GM12878 (cell line): ENCODE measurements at regions not wholly inside any gene's neighbourhood (a gene's known extent, or its start where the extent isn't known, plus 50 kb on each side); places are given as distances from the start of the nearest gene placed in this dataset.

Experiments used
- ATAC-seq: fragments of 200-7000 bp; cut with Tn5 transposase; 3 replicates; pipeline ENCODE4 v1.9.1; 2020; ENCODE audit warnings: mild to moderate bottlenecking, moderate library complexity
- BruUV-seq: library from RNA; stranded (reverse); fragments of 400-500 nt; replicated peaks from 2 replicates; lab custom pipeline; 2021; lab: Mats Ljungman, UMichigan
- CTCF ChIA-PET: fragments of 300-600 bp; sonication (Branson Sonifier 250); formaldehyde crosslinking; extraction: SDS; loops from one replicate; lab custom pipeline; 2021; ENCODE audit warnings: inconsistent platforms; lab: Yijun Ruan, JAX
- POLR2A ChIA-PET: fragments of 350-600 bp; formaldehyde crosslinking; extraction: SDS; loops from one replicate; lab custom pipeline; 2021; ENCODE audit warnings: inconsistent platforms; lab: Charles Lee
- RAD21 ChIA-PET: fragments of 300-600 bp; sonication (Branson Sonifier 250); formaldehyde crosslinking; loops from one replicate; lab custom pipeline; 2023; ENCODE audit warnings: antibody characterized with exemption; ENCODE audit not compliant: unreplicated experiment; lab: Charles Lee
- SMC1A ChIA-PET: fragments of 300-600 bp; sonication (Branson Sonifier 250); formaldehyde crosslinking; loops from one replicate; lab custom pipeline; 2023; ENCODE audit not compliant: unreplicated experiment, uncharacterized antibody; lab: Charles Lee
- DNase-seq: peaks from one replicate; pipeline ENCODE4 v3.0.0-alpha.2; 2011; ENCODE audit warnings: low read depth, low spot score
- FAIRE-seq: peaks from 3 replicates; lab custom pipeline; 2011; peaks lifted over from hg19 to GRCh38; lab: Jason Lieb, UNC
- H2AFZ ChIP-seq: 2 replicates; pipeline ENCODE4 v1.6.0; 2011; ENCODE audit warnings: low read depth, low read length, control low read depth; ENCODE audit not compliant: control insufficient read depth
- H3K27ac ChIP-seq: 2 replicates; pipeline ENCODE4 v1.5.1; 2011; ENCODE audit warnings: control low read depth; ENCODE audit not compliant: control insufficient read depth, insufficient read depth
- H3K27me3 ChIP-seq, 2 experiments: replicated peaks in 1 of 2; 2 replicates each; pipeline versions ENCODE4 v1.6.0 to v1.6.1; 2011; ENCODE audit warnings: low read length in 1 of 2; ENCODE audit not compliant: control insufficient read depth in 2 of 2, insufficient read depth in 2 of 2
- H3K36me3 ChIP-seq, 2 experiments: 2 replicates each; pipeline ENCODE4 v1.5.1; 2011; ENCODE audit warnings: low read length in 1 of 2; ENCODE audit not compliant: control insufficient read depth in 2 of 2, insufficient read depth in 2 of 2
- H3K4me1 ChIP-seq: 2 replicates; pipeline ENCODE4 v1.6.1; 2011; ENCODE audit warnings: mild to moderate bottlenecking, low read length, moderate library complexity, mixed read lengths; ENCODE audit not compliant: control insufficient read depth, insufficient read depth
- H3K4me2 ChIP-seq: 2 replicates; pipeline ENCODE4 v1.6.0; 2011; ENCODE audit warnings: control low read depth; ENCODE audit not compliant: control insufficient read depth, insufficient read depth
- H3K4me3 ChIP-seq: fragments of 200-600 bp; sonication (generic); 2 replicates; pipeline ENCODE4 v1.5.1; 2016
- H3K79me2 ChIP-seq: 2 replicates; pipeline ENCODE4 v1.6.0; 2011; ENCODE audit warnings: low read length; ENCODE audit not compliant: control insufficient read depth, insufficient read depth
- H3K9ac ChIP-seq: 2 replicates; pipeline ENCODE4 v1.8.0; 2011; ENCODE audit warnings: low read length, control low read depth, mixed read lengths; ENCODE audit not compliant: control insufficient read depth, insufficient read depth
- H3K9me3 ChIP-seq: replicated peaks from 3 replicates; pipeline ENCODE4 v1.5.1; 2011; ENCODE audit warnings: mild to moderate bottlenecking, low read length; ENCODE audit not compliant: control insufficient read depth, insufficient read depth
- H4K20me1 ChIP-seq: 2 replicates; pipeline ENCODE4 v1.6.0; 2011; ENCODE audit not compliant: control insufficient read depth, insufficient read depth
- HDGF ChIP-seq: fragments of 450-650 bp; IDR thresholded peaks from 2 replicates; pipeline ENCODE4 v1.6.1; 2016; ENCODE audit warnings: antibody characterized with exemption
- MXI1 ChIP-seq: fragments of 150-350 bp; IDR thresholded peaks from 2 replicates; pipeline ENCODE4 v1.6.1; 2011; ENCODE audit warnings: low read depth, mild to moderate bottlenecking, inconsistent platforms, low read length, improper control_type of control experiment
- RCOR1 ChIP-seq: conservative IDR thresholded peaks from 2 replicates; pipeline ENCODE4 v1.6.1; 2012; ENCODE audit warnings: low read depth, low read length, improper control_type of control experiment
- SPI1 ChIP-seq: IDR thresholded peaks from 2 replicates; pipeline ENCODE4 v1.6.1; 2011; ENCODE audit warnings: low read depth, mild to moderate bottlenecking, low read length, moderate library complexity, borderline replicate concordance; ENCODE audit not compliant: insufficient read depth
- WGBS: methylation state at CpG from one replicate; pipeline ENCODE4 v1.1.6; 2016; ENCODE audit warnings: low lambda C conversion rate; ENCODE audit not compliant: insufficient replicate concordance, insufficient coverage; ENCODE audit errors: missing lambda C conversion rate; 5-methylcytosine and 5-hydroxymethylcytosine counted together
- in situ Hi-C: fragments of 300-500 bp; cut with MboI; formaldehyde crosslinking; loops from 9 replicates; pipeline ENCODE4 v1.14.3; 2018; ENCODE audit warnings: mixed read lengths
- intact Hi-C: fragments of 100-400 bp; cut with micrococcal nuclease; formaldehyde crosslinking; loops from one replicate; pipeline ENCODE4 v1.14.2; 2022; ENCODE audit not compliant: unreplicated experiment

DNA sequence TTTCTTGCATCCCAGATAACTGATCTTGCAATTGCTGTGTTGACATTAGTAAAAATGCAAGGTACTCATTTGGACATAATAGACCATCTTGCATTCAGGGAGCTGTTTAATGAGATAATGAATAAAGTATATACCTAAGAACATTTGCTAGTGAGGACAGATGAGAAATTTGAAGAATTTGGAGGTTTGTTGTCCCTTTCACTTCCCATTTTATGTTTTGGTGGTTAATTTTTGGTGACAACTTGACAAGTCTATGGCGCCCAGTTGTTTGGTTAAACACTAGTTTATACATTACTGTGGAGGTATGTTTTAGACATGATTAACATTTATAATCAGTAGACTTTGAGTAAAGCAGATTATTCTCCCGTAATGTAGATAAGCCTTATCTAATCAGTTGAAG, 300.2 kb upstream of the SYNCRIP start:
- ChIA-PET RAD21 (no interaction called here), SMC1A (interaction anchor here (1.0 kb wide), 1 partner anchor 154 kb away, joined by 3 read pairs; no protein-coding TSS in a partner anchor), CTCF (interaction anchor here (1.1 kb wide), 1 partner anchor 31 kb away, joined by 3 read pairs; no protein-coding TSS in a partner anchor), POLR2A (no interaction called here)
- H2AFZ ChIP-seq: no peak overlapping the region
- DNase-seq (no peak), ATAC-seq (peak; percentile 57), FAIRE-seq (no peak)
- H3K36me3 ChIP-seq: no peaks in the 10 kb centered on the region
- intact Hi-C loops (no loop called here), in situ Hi-C loops (no loop called here)
- no peaks in the 10 kb centered on the region for H3K4me1 ChIP-seq
- H3K79me2 ChIP-seq: no peaks in the 10 kb centered on the region
- no TSS peak for BruUV-seq
- no peak overlapping the region for H3K4me2 ChIP-seq
- H3K27ac ChIP-seq: no peak overlapping the region
- H3K9ac ChIP-seq: no peak overlapping the region
- H4K20me1 ChIP-seq: no peaks in the 10 kb centered on the region
- no peaks in the 10 kb centered on the region for H3K9me3 ChIP-seq
- WGBS: 3% methylated on average over 2 of the region's 2 CpGs
- no peaks in the 10 kb centered on the region for H3K27me3 ChIP-seq
- H3K4me3 ChIP-seq: no peak overlapping the region
- no peak for TF ChIP-seq RCOR1
- peak; percentile 58; the same call in 1 of the 2 replicates for TF ChIP-seq SPI1

DNA sequence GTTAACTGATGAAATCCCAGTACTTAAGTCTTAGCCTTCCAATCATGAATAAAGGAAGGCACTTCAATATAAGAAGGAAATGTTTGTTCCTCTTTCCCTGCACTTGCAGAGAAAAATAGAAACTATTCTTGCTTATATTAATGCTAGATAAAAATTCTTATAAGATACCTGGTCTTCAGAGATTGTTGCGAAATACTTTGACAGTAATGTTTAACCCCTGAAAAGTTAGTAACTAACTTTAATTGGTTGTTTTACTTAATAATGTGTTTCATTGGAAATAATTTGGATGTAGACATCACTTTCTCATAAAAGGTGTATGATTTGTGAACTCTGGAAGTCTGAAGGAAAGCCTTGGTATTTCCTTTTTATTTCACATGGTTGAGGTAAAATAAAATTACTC, 294.2 kb upstream of the SYNCRIP start:
- H3K4me3 ChIP-seq: no peak overlapping the region
- FAIRE-seq (no peak), ATAC-seq (no peak)
- H3K9me3 ChIP-seq: no peaks in the 10 kb centered on the region
- H3K79me2 ChIP-seq: no peaks in the 10 kb centered on the region
- ChIA-PET RAD21 (no interaction called here), POLR2A (no interaction called here), SMC1A (no interaction called here), CTCF (no interaction called here)
- in situ Hi-C loops (no loop called here), intact Hi-C loops (no loop called here)
- no peak overlapping the region for H3K27ac ChIP-seq
- H2AFZ ChIP-seq: no peak overlapping the region
- H3K27me3 ChIP-seq: no peaks in the 10 kb centered on the region
- no peak overlapping the region for H3K9ac ChIP-seq
- TF ChIP-seq HDGF (no peak), MXI1 (no peak)
- TF ChIP-seq, all 136 proteins: peak for 0
- Histone ChIP-seq H3K36me3 (no peaks in the 10 kb centered on the region), H3K4me1 (no peaks in the 10 kb centered on the region), H3K4me2 (no peak overlapping the region), H4K20me1 (no peaks in the 10 kb centered on the region)
- no TSS peak for BruUV-seq
- DNase-seq: no peak
- WGBS: 53% methylated on average over 1 of the region's 1 CpG
